WTC11 (cell line): ENCODE measurements at regions not wholly inside any gene's neighbourhood (a gene's known extent, or its start where the extent isn't known, plus 50 kb on each side); places are given as distances from the start of the nearest gene placed in this dataset.

Experiments
- GABPB1 ChIP-seq: sonication (generic); formaldehyde crosslinking; IDR thresholded peaks from 2 replicates; pipeline ENCODE4 v1.8.1; 2023; ENCODE audit warnings: mild to moderate bottlenecking, missing genetic modification reagents
- TF ChIP-seq, protein P1 (sequence below): fragments of 200-600 bp; IDR thresholded peaks from 2 replicates; pipeline ENCODE4 v1.8.0; 2022; ENCODE audit warnings: antibody characterized with exemption

DNA sequence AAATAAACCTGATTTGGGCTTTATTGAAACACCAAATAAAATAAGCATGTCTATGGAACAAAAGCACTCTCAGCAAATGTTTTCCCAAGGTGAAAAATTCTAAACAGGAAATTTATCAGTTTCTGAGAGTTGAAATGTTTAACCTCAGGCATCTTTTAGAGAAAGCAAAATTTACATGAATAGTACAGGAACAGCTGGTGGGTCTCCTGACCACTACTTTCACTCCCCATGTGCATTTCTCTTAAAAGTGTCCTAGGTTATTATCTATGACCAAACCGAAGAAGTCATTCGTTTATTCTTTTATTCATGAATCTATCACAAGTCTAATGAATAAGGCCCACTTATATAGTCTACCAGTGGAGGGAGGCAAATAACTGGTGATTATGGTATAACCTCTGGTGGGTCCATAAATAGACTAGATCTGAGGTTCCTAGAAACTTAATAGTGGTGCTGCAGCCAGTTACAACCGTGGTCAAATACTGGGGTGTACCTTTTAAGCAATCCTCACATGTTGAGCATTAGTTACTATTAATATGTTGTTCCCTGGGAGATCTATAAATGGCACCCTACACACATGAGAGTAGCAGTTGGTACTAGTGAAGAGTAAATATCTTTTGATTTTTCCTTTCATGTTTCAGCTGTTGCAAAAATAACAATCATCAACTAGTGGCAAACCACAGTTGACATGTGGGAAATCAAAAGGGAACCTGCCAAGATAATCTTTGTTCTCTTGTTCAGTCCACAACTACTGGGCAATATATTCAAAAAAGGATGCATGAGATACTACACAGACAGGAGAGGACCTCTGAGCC lies 169.3 kb upstream of the STAC start:
- TF ChIP-seq, protein P1, sequence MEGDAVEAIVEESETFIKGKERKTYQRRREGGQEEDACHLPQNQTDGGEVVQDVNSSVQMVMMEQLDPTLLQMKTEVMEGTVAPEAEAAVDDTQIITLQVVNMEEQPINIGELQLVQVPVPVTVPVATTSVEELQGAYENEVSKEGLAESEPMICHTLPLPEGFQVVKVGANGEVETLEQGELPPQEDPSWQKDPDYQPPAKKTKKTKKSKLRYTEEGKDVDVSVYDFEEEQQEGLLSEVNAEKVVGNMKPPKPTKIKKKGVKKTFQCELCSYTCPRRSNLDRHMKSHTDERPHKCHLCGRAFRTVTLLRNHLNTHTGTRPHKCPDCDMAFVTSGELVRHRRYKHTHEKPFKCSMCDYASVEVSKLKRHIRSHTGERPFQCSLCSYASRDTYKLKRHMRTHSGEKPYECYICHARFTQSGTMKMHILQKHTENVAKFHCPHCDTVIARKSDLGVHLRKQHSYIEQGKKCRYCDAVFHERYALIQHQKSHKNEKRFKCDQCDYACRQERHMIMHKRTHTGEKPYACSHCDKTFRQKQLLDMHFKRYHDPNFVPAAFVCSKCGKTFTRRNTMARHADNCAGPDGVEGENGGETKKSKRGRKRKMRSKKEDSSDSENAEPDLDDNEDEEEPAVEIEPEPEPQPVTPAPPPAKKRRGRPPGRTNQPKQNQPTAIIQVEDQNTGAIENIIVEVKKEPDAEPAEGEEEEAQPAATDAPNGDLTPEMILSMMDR: no peak
- TF ChIP-seq GABPB1 (CRISPR knock-in tag): no peak
